ENCODE measurements at regions not wholly inside any gene's neighbourhood (a gene's known extent, or its start where the extent isn't known, plus 50 kb on each side); places are given as distances from the start of the nearest gene placed in this dataset.

DNA sequence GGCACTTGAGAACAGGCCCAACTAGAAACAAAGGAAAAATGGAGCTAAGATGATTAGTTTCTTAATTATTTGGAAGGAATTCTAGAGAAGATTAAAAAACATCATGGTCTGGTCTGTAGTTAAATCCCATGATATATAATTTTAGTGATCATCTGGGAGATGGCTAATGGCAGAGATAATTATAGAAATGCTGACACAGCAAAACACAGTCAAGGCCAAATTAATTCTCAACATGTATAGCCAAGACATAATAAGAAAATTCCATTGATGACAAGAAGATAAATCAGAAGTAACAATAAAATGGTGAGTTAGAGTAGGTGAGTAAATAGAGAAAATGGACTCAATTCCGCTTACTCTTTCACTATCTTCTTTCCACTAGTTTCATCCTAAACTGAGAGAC is 59.2 kb upstream of the ITGA4 start:
- no peak for DNase-seq

DNA sequence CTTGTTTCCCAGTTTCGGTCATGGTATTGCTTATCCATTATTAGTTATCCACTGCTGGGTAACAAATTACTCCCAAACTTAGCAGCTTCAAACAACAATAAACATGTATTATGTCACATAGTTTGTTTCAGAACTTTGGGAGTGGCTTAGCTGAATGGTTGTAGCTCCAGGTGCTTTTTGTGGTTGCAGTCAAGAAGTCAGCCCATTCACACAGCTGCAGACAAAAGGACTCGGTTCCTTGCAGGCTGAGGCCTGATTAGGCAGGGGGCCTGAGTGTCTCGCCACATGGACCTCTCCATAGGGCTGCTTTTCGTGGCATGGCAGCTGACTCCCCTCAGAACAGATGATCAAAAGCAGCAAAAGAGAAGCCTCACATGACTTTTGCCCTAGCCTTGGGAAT is 58.2 kb upstream of the ITGA4 start:
- no peak for DNase-seq

DNA sequence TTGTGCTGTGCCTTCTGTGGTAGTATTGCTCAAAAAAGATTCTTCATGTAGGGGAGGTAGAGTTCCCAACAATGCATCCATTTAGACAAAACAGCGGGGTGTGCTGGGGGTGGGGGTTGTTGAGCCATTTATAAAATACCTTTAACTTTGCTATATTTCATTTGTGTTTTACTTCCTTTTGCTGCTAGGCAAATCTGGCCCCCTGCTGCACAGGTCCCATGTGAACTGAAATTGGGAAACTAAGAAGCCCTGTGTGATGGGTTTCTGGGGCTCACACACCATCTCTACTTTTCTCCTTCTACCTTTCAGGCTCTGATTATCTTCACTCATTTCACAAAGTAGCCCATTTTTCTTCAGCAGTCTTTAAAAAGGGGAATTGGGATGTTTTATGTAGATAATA is 52.7 kb upstream of the ITGA4 start:
- no peak for DNase-seq

DNA sequence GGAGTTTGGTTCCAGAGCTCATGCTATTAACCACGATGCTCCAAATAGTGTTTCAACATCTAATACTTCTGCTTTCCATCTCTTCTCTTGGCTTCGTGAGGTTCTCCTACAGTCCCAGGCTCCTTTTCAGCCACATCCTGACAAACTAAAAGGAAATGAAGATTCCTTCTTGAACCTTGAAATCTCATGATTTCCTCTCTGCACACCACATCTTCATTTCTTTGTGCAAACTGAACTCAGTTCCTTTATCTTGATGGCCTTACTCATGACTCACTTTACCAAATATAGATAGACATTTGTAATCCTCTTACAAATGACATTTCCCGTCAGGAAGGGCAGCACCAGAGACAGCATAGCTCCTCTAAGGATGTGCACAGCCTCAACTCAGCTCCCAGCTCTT is 50.0 kb upstream of the ITGA4 start:
- DNase-seq = peak; percentile 24
